ENCODE measurements at regions not wholly inside any gene's neighbourhood (a gene's known extent, or its start where the extent isn't known, plus 50 kb on each side); places are given as distances from the start of the nearest gene placed in this dataset.
A peak's percentile ranks its signal among the peaks of the same experiment; 100 is the strongest.
"Not testable (repeated sequence)": the region's sequence is repeated elsewhere in the genome, so short reads cannot be mapped to it uniquely, and the experiment has no call there.

GRCh38 chr9:2523591-2523990 is 98.0 kb upstream of the VLDLR start:
- no peak for DNase-seq

- no peak for DNase-seq
Observed at GRCh38 chr9:2524601-2525000, 97.0 kb upstream of the VLDLR start.

DNA sequence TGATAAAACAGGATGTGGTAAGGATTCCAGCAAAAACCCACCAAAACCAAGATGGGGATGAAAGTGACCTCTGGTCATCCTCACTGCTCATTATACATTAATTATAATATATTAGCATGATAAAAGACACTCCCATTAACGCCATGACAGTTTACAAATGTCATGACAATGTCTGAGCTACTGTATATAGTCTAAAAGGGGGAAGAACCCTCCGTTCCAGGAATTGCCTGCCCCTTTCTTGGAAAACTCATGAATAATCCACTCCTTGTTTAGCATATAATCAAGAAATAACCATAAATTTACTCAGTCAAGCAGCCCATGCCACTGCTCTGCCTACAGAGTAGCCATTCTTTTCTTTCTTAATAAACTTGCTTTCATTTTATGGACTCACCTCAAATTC is 96.4 kb upstream of the VLDLR start:
- no peak for DNase-seq

DNA sequence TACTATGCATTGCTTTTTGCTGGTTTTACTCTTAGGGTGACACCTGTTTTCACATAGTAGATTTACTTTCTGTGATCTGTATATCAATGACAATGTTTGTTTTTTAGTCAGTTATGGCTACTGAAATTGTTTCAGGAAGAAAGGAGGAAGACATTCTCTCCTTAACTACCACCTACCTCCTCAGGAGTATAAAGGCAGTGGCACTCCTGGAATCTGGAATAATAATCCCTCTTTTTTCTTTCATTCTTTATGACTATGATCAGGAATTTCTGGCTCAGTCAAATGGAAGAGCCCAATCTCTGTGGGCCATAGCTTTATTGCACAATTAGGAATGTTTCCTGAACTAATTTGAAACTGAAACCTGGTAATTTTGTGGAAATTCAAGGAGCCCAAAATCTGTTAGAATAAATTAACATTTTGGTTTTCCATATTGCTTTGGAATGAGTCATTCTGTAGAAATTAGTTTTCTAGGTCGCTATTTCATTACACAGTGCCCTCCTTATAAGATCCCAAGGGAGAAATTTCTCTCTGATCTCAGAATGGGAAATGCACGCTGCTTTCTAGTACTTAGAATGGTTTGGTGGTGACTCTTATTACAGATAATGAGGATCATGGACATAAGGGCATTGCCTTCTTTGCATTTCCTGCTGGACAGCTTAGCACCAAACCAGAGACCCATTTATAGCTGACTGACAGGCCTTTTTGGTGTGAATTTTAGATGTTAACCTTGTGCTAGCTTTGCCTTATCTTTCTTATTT is 95.3 kb upstream of the VLDLR start:
- no peak for DNase-seq

- no peak for DNase-seq
Observed at GRCh38 chr9:2531481-2531880, 90.1 kb upstream of the VLDLR start.

DNA sequence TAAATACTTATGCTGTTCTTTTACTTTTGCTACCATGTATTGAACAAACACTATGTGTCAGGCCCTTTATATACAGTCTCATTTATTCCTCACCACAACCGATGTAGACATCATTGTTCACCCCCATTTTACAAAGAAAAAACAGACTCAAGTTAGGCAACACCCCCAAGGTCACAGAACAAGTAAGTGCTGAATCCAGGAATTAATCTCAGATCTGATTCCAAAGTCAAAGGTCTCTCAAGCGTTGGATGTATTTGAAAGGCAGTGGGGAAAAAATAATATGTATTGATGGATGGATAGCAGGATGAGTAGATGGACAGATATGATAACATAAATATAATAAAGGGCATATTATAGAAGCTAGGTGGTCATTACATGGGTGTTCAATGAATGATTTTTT is 85.1 kb upstream of the VLDLR start:
- no peak for DNase-seq

- no peak for DNase-seq
Observed at GRCh38 chr9:2545881-2546490, 75.6 kb upstream of the VLDLR start.

DNA sequence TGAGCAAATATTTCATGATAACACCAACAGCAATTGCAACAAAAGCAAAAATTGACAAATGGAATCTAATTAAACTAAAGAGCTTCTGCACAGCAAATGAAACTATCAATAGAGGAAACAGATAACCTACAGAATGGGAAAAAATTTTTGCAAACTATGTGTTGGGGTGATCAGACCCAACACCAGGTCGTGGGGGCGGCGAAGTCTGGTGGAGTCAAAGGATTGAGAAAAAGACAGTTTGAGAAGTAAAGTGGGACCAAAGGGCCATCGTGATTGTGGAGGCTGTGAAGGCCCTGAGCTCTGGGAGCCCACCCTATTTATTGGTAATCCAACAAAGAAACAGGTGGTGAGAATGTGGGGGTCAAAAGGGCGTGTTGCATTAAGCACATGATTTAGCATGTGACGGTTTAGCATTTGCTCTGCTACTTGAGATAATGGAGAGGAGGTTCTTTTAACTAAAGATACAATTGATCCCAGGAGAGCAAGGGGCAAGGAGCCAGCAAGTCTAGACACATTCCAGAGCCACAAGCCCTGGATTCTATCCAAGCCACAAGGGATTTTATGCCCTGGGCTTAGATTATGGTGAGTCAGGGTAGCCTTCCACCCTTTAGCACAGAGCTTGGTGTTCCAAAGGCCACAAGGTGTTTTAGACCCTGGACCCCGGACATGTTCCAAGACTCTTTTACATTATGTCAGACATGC is 65.5 kb upstream of the VLDLR start:
- DNase-seq, result not testable (repeated sequence)

- no peak for DNase-seq
Observed at GRCh38 chr9:2557693-2558092, 63.9 kb upstream of the VLDLR start.

- no peak for DNase-seq
Observed at GRCh38 chr9:2559192-2560152, 62.1 kb upstream of the VLDLR start.

DNA sequence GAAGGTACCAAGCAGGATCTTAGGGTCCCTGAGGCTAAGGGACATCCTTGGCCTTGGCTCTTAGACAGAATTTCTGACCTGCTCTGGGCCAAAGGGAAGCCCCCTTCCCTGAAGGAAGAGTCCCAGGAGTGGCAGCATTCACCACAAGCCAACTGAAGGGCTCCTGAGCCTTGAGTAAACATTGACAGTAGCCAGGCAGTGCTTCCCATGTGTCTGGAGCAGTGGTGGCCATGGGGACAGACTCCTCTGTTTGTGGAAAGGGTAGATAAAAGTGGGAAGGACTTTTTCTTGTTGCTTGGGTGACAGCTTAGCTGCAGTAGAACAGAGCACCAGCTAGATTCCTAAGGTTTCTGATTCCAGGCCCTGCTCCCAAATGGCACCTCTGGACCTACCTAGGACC is 61.4 kb upstream of the VLDLR start:
- DNase-seq, result no peak

DNA sequence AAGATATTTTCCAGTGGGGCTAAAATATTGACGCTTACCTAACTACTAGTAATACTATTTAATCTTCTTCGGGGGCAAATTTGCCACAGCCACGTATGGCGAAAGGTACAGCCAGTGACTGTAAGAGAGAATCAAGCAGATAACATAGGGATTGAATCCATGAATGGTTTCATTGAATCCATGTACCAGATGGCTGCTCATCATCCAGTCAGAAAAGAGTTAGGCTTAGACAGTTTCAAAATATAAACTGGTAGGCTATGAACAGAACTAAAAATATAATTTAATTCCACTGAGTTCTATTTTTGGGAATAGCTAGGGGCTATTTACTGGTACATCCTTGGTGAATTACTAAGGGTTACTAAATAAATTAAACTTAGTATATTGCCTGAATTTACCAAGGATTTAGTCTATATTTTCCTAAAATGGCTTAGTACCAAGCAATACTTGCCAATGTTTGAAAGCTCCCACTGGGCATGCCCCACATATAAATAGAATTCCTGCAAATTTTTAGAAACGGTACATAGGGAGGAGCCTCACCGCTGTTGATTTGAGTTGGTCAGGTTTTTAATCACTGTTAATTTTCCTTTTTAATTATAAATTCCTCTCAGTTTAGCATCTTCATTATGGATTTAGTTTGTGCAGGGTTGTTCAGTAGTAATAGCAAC is 55.8 kb upstream of the VLDLR start:
- DNase-seq, result no peak

GRCh38 chr9:2567922-2568321 is 53.7 kb upstream of the VLDLR start:
- DNase-seq, result no peak

- no peak for DNase-seq
Observed at GRCh38 chr9:2568689-2569088, 52.9 kb upstream of the VLDLR start.

- peak; percentile 41 to 52 for DNase-seq
Observed at GRCh38 chr9:2570615-2571479, 50.7 kb upstream of the VLDLR start.

Data from activated CD4-positive, alpha-beta T cell treated with anti-CD3 and anti-CD28 coated beads, Interleukin-2, amount 50 U/mL, for 48 hours (primary cell).